GM18502 (cell line): ENCODE measurements at regions not wholly inside any gene's neighbourhood (a gene's known extent, or its start where the extent isn't known, plus 50 kb on each side); places are given as distances from the start of the nearest gene placed in this dataset.

ENCODE experiments used
- ATAC-seq: cut with Tn5 transposase; IDR thresholded peaks from one replicate; pipeline ENCODE4 v1.9.1; 2021; ENCODE audit warnings: mild to moderate bottlenecking; ENCODE audit not compliant: unreplicated experiment, poor library complexity

- ATAC-seq: no peak
Measured at GRCh38 chr3:124174476-124174875, 182.6 kb upstream of the ROPN1 start.

- no peak for ATAC-seq
Measured at GRCh38 chr3:124174910-124175874, 183.3 kb upstream of the ROPN1 start.

- no peak for ATAC-seq
Measured at GRCh38 chr3:124177071-124177470, 185.1 kb upstream of the ROPN1 start.

- ATAC-seq: no peak
Measured at GRCh38 chr3:124178531-124178930, 186.6 kb upstream of the ROPN1 start.

- no peak for ATAC-seq
Measured at GRCh38 chr3:124200407-124200806, 208.5 kb upstream of the ROPN1 start.

GRCh38 chr3:124201226-124201625 is 209.3 kb upstream of the ROPN1 start:
- ATAC-seq: no peak

- ATAC-seq: no peak
Measured at GRCh38 chr3:124201786-124202185, 209.9 kb upstream of the ROPN1 start.

GRCh38 chr3:124202754-124203153 is 210.8 kb upstream of the ROPN1 start:
- no peak for ATAC-seq

GRCh38 chr3:124203292-124203691 is 211.4 kb upstream of the ROPN1 start:
- ATAC-seq: no peak

GRCh38 chr3:124206225-124207055 is 214.5 kb upstream of the ROPN1 start:
- ATAC-seq: no peak

- no peak for ATAC-seq
Measured at GRCh38 chr3:124207077-124207476, 215.2 kb upstream of the ROPN1 start.

GRCh38 chr3:124207873-124208485 is 216.1 kb upstream of the ROPN1 start:
- peak; percentile 83 for ATAC-seq

- ATAC-seq: no peak
Measured at GRCh38 chr3:124209426-124209825, 217.5 kb upstream of the ROPN1 start.

- no peak for ATAC-seq
Measured at GRCh38 chr3:124210899-124211298, 219.0 kb upstream of the ROPN1 start.

GRCh38 chr3:124213641-124214040 is 221.7 kb upstream of the ROPN1 start:
- ATAC-seq: no peak

GRCh38 chr3:124217542-124217941 is 225.6 kb upstream of the ROPN1 start:
- no peak for ATAC-seq

- ATAC-seq: no peak
Measured at GRCh38 chr3:124221422-124221821, 229.5 kb upstream of the ROPN1 start.

GRCh38 chr3:124223853-124224252 is 231.9 kb upstream of the ROPN1 start:
- no peak for ATAC-seq

- ATAC-seq: no peak
Measured at GRCh38 chr3:124227150-124227630, 235.3 kb upstream of the ROPN1 start.

GRCh38 chr3:124229420-124229819 is 237.5 kb upstream of the ROPN1 start:
- ATAC-seq: no peak

- no peak for ATAC-seq
Measured at GRCh38 chr3:124229836-124230235, 237.9 kb upstream of the ROPN1 start.
